ENCODE measurements at regions not wholly inside any gene's neighbourhood (a gene's known extent, or its start where the extent isn't known, plus 50 kb on each side); places are given as distances from the start of the nearest gene placed in this dataset.

- no peak for TF ChIP-seq POLR2A (IDR thresholded peaks at IDR 0.05)
- no peak for TF ChIP-seq CTCF (IDR thresholded peaks at IDR 0.05 in 4 of 5, conservative IDR thresholded peaks at IDR 0.05 in 1 of 5)
Measured at GRCh38 chr9:80836013-80836412, 853.3 kb downstream of the TLE1 start.
